ENCODE measurements at regions not wholly inside any gene's neighbourhood (a gene's known extent, or its start where the extent isn't known, plus 50 kb on each side); places are given as distances from the start of the nearest gene placed in this dataset.

DNA sequence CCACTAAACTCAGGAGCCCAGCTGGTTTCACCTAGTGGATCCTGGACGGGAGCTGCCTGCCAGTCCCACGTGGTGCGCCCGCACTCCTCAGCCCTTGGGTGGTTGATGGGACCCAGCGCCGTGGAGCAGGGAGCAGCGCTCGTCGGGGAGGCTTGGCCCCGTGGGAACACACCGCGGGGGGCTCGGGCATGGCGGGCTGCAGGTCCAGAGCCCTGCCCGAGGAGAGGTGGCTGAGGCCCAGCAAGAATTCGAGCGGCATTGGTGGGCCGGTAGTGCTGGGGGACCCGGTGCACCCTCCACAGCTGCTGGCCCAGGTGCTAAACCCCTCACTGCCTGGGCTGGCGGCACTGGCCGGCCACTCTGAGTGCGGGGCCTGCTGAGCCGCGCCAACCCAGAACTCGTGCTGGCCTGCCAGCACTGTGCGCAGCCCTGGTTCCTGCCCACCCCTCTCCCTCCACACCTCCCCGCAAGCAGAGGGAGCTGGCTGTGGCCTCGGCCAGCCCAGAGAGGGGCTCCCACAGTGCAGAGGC, 137.3 kb downstream of the TRIB2 start:
- H3K9me3 ChIP-seq (replicated peaks): no peaks in the 10 kb centered on the region
- H3K4me3 ChIP-seq: no peak overlapping the region
- TF ChIP-seq, protein P1, sequence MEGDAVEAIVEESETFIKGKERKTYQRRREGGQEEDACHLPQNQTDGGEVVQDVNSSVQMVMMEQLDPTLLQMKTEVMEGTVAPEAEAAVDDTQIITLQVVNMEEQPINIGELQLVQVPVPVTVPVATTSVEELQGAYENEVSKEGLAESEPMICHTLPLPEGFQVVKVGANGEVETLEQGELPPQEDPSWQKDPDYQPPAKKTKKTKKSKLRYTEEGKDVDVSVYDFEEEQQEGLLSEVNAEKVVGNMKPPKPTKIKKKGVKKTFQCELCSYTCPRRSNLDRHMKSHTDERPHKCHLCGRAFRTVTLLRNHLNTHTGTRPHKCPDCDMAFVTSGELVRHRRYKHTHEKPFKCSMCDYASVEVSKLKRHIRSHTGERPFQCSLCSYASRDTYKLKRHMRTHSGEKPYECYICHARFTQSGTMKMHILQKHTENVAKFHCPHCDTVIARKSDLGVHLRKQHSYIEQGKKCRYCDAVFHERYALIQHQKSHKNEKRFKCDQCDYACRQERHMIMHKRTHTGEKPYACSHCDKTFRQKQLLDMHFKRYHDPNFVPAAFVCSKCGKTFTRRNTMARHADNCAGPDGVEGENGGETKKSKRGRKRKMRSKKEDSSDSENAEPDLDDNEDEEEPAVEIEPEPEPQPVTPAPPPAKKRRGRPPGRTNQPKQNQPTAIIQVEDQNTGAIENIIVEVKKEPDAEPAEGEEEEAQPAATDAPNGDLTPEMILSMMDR (IDR thresholded peaks at IDR 0.05; ENCODE audit: borderline replicate concordance): no peak
- no peak overlapping the region for H3K27ac ChIP-seq (replicated peaks)
- H3K27me3 ChIP-seq (ENCODE audit: low read depth): no peaks in the 10 kb centered on the region
- H3K4me1 ChIP-seq: no peaks in the 10 kb centered on the region
- intact Hi-C loops (cut with micrococcal nuclease): no loop called here
- no peaks in the 10 kb centered on the region for H3K36me3 ChIP-seq
- DNase-seq: no peak

DNA sequence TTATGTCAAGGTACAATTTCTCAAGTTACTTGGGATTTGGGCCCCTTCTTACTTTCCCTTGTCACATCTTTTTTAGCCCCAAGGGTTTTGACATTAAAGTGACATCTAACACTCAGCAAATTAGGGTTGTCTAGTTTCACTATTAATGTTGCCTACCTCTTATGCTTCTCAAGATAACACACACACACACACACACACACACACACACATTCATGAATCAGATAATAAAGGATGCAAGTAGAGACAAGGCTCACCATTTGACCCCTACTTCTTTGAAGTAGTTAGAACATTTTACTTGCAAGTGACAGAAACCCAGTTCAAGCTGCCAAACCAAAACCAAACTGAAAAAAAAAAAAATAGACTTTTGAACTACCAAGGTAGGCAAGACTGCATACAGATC, 138.8 kb downstream of the TRIB2 start:
- H3K27ac ChIP-seq (replicated peaks): no peak overlapping the region

DNA sequence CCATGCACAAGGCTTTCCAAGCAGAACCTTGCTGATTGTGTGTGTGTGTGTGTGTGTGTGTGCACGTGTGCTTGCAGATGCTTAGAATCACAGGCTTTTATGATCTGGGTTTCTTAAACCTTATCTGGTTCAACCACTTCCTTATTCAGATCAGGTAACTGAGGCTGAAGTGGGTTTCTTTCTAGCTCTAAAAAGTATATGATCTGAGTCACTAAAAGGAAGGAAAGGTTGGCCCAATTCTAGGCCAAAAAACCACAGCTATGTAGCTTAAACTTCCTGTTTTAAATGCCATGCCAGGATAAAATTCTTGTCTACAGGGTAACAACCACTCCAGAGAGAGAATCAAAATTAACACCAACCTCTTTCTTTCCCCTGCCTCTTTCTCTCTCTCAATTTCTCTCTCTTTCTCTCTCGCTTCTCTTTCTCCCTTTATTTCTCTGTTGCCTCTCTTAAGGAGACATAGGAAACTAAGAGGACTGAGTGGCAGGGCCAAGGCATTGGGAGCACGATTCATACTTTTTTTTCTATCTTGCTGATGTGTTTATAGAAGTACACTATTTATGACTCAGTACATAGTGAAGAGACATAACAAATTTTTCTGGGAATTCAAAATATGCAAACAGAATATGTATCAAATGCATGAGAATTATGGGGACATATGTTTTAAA, 140.3 kb downstream of the TRIB2 start:
- H3K4me1 ChIP-seq: peaks cover 10% of the 10 kb centered on the region
- TF ChIP-seq, protein P1 (IDR thresholded peaks at IDR 0.05; ENCODE audit: borderline replicate concordance): no peak
- H3K36me3 ChIP-seq: no peaks in the 10 kb centered on the region
- no peaks in the 10 kb centered on the region for H3K27me3 ChIP-seq (ENCODE audit: low read depth)
- H3K27ac ChIP-seq (replicated peaks): no peak overlapping the region
- intact Hi-C loops (cut with micrococcal nuclease): no loop called here
- no peak overlapping the region for H3K4me3 ChIP-seq
- DNase-seq: no peak
- peaks cover 5% of the 10 kb centered on the region for H3K9me3 ChIP-seq (replicated peaks)

More for the DNA sequence above, 138.8 kb downstream of the TRIB2 start:
- no peaks in the 10 kb centered on the region for H3K36me3 ChIP-seq
- no peak overlapping the region for H3K4me3 ChIP-seq
- intact Hi-C loops (cut with micrococcal nuclease): no loop called here
- H3K4me1 ChIP-seq: peaks cover 2% of the 10 kb centered on the region
- TF ChIP-seq, protein P1 (IDR thresholded peaks at IDR 0.05; ENCODE audit: borderline replicate concordance): no peak
- DNase-seq: no peak
- H3K27me3 ChIP-seq (ENCODE audit: low read depth): no peaks in the 10 kb centered on the region
- H3K9me3 ChIP-seq (replicated peaks): peaks cover 5% of the 10 kb centered on the region

DNA sequence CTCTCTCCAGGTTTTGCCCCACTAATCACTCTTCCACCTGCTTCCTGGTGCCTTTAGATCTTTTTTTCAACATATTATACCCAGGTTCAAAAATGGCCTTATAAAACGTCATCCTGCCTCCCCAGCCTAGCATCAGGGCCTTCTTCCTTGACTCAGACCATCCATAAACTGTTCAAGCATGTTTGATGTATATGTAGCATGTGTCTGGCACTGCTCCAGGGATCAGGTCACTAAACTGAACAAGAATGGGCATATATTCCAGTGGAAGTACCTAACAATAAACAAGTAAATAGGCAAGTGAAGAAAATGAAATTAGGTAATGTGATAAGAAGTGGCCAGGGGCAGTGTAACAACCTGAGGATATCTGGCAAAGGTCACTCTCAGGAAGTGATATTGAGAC, 141.2 kb downstream of the TRIB2 start:
- intact Hi-C loops (cut with micrococcal nuclease): no loop called here
- TF ChIP-seq, protein P1 (IDR thresholded peaks at IDR 0.05; ENCODE audit: borderline replicate concordance): no peak
- no peaks in the 10 kb centered on the region for H3K36me3 ChIP-seq
- H3K4me3 ChIP-seq: no peak overlapping the region
- DNase-seq: no peak
- peaks cover 5% of the 10 kb centered on the region for H3K9me3 ChIP-seq (replicated peaks)
- H3K27ac ChIP-seq (replicated peaks): no peak overlapping the region
- H3K4me1 ChIP-seq: peaks cover 10% of the 10 kb centered on the region
- H3K27me3 ChIP-seq (ENCODE audit: low read depth): no peaks in the 10 kb centered on the region

DNA sequence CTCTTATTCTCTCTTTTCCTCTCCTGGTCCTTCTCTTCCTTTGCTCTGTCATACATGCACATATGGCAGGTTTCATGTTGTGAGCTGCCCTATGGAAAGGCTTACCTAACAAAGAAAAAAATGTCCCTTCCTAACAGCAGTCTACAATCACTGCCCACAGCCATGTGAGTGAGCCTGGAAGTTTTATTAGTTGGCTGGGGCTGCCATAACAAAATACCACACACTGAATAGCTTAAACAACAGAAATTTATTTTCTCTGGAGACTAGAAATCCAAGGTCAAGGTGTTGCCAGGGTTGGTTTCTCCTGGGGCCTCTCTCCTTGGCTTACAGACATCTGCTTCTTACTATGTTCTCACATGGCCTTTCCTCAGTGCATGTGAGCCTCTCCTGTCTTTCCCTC, 142.1 kb downstream of the TRIB2 start:
- TF ChIP-seq, protein P1 (IDR thresholded peaks at IDR 0.05; ENCODE audit: borderline replicate concordance): no peak
- Histone ChIP-seq H3K9me3 (replicated peaks) (peaks cover 11% of the 10 kb centered on the region), H3K27me3 (ENCODE audit: low read depth) (no peaks in the 10 kb centered on the region), H3K4me1 (peaks cover 10% of the 10 kb centered on the region), H3K4me3 (no peak overlapping the region), H3K27ac (replicated peaks) (no peak overlapping the region), H3K36me3 (no peaks in the 10 kb centered on the region)
- no peak for DNase-seq
- intact Hi-C loops (cut with micrococcal nuclease): no loop called here

Measured in left ventricle myocardium inferior (tissue), 1 donor.